ENCODE measurements at regions not wholly inside any gene's neighbourhood (a gene's known extent, or its start where the extent isn't known, plus 50 kb on each side); places are given as distances from the start of the nearest gene placed in this dataset.

DNA sequence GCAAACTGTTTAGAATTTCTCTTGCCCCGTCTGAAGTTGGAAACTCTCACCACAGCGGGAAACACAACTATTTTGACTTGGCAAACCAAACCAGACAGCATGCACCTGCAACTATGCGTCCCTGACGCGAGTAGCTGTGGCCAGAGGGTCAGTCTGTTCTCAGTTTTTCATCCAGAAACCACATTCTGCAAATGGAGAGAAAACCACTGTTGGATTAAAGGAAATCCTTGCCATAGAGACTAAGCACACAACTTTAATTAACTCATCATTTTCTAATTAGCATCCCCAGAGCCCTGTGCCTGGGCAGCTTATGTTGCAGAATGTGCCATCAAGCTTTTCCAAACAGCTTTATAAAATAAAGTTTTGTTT lies 415.7 kb upstream of the TCF4 start:
- no peak for DNase-seq
- WGBS (ENCODE audit: insufficient coverage), result 82% methylated on average over 5 of the region's 5 CpGs
- H3K4me3 ChIP-seq (ENCODE audit: low read length), result no peak overlapping the region
- no peaks in the 10 kb centered on the region for H3K9me3 Mint-ChIP-seq
- no peak for TF ChIP-seq CTCF (IDR thresholded peaks at IDR 0.05)
- no peaks in the 10 kb centered on the region for H3K9me3 ChIP-seq (ENCODE audit: control insufficient read depth, insufficient read depth, low read length)
- no peaks in the 10 kb centered on the region for H3K27me3 ChIP-seq (ENCODE audit: control insufficient read depth, insufficient read depth, low read length)
- no peaks in the 10 kb centered on the region for H3K36me3 ChIP-seq (ENCODE audit: control insufficient read depth, insufficient read depth, low read length)
- H3K27ac ChIP-seq (ENCODE audit: low read length), result no peak overlapping the region
- no peak overlapping the region for H3K4me3 Mint-ChIP-seq
- H3K27me3 Mint-ChIP-seq (ENCODE audit: low read depth in 2 of 2), result no peaks in the 10 kb centered on the region
- H3K4me1 ChIP-seq (ENCODE audit: control insufficient read depth, insufficient read depth, low read length), result no peaks in the 10 kb centered on the region
- H3K27ac Mint-ChIP-seq, result no peak overlapping the region
- no peaks in the 10 kb centered on the region for H3K36me3 Mint-ChIP-seq
- intact Hi-C loops (cut with micrococcal nuclease), result no loop called here
- no peaks in the 10 kb centered on the region for H3K4me1 Mint-ChIP-seq
- ATAC-seq, result no peak

GRCh38 chr18:56003009-56003719 lies 415.2 kb upstream of the TCF4 start:
- 100% methylated on average over 1 of the region's 1 CpG for whole genome bisulfite sequencing (ENCODE audit: insufficient coverage)
- intact Hi-C loops (cut with micrococcal nuclease), result no loop called here
- no peaks in the 10 kb centered on the region for H3K36me3 ChIP-seq (ENCODE audit: control insufficient read depth, insufficient read depth, low read length)
- H3K4me3 ChIP-seq (ENCODE audit: low read length), result no peak overlapping the region
- ATAC-seq (no peak), DNase-seq (no peak)
- H3K4me1 ChIP-seq (ENCODE audit: control insufficient read depth, insufficient read depth, low read length), result no peaks in the 10 kb centered on the region
- H3K9me3 ChIP-seq (ENCODE audit: control insufficient read depth, insufficient read depth, low read length), result no peaks in the 10 kb centered on the region
- no peaks in the 10 kb centered on the region for H3K36me3 Mint-ChIP-seq
- H3K4me3 Mint-ChIP-seq, result no peak overlapping the region
- no peaks in the 10 kb centered on the region for H3K27me3 ChIP-seq (ENCODE audit: control insufficient read depth, insufficient read depth, low read length)
- no peaks in the 10 kb centered on the region for H3K9me3 Mint-ChIP-seq
- no peak overlapping the region for H3K27ac ChIP-seq (ENCODE audit: low read length)
- H3K27me3 Mint-ChIP-seq (ENCODE audit: low read depth in 2 of 2), result no peaks in the 10 kb centered on the region
- no peak for TF ChIP-seq CTCF (IDR thresholded peaks at IDR 0.05)
- H3K27ac Mint-ChIP-seq, result no peak overlapping the region
- H3K4me1 Mint-ChIP-seq, result no peaks in the 10 kb centered on the region

GRCh38 chr18:56001576-56001975 lies 413.6 kb upstream of the TCF4 start:
- 88% methylated on average over 3 of the region's 4 CpGs for WGBS (ENCODE audit: insufficient coverage)
- intact Hi-C loops (cut with micrococcal nuclease), result no loop called here
- Histone ChIP-seq H3K36me3 (ENCODE audit: control insufficient read depth, insufficient read depth, low read length) (no peaks in the 10 kb centered on the region), H3K27ac (ENCODE audit: low read length) (no peak overlapping the region), H3K9me3 (ENCODE audit: control insufficient read depth, insufficient read depth, low read length) (no peaks in the 10 kb centered on the region), H3K4me1 (ENCODE audit: control insufficient read depth, insufficient read depth, low read length) (no peaks in the 10 kb centered on the region), H3K27me3 (ENCODE audit: control insufficient read depth, insufficient read depth, low read length) (no peaks in the 10 kb centered on the region), H3K4me3 (ENCODE audit: low read length) (no peak overlapping the region)
- H3K9me3 Mint-ChIP-seq, result no peaks in the 10 kb centered on the region
- H3K4me3 Mint-ChIP-seq, result no peak overlapping the region
- no peaks in the 10 kb centered on the region for H3K36me3 Mint-ChIP-seq
- H3K4me1 Mint-ChIP-seq, result no peaks in the 10 kb centered on the region
- no peak overlapping the region for H3K27ac Mint-ChIP-seq
- no peaks in the 10 kb centered on the region for H3K27me3 Mint-ChIP-seq (ENCODE audit: low read depth in 2 of 2)
- no peak for ATAC-seq
- no peak for DNase-seq
- no peak for TF ChIP-seq CTCF (IDR thresholded peaks at IDR 0.05)

DNA sequence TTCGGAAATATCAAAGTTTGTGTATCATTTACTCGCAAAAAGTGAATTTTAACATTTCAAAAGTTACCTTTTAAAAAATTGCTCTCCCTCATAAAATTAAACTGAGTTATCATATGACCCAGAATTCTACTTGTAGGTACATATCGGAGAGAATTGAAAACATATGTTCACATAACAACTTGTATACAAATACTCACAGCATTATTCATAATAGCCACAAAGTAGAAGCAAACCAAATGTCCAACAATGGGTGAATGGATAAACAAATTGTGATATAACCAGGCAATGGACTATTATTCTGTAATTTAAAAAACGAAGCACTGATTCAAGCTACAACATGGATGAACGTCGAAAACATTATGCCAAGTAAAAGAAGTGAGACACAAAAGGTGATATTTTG lies 412.0 kb upstream of the TCF4 start:
- Mint-ChIP-seq H3K4me1 (no peaks in the 10 kb centered on the region), H3K9me3 (peaks cover 0 to 2% of the 10 kb centered on the region in 2 donors)
- TF ChIP-seq CTCF (IDR thresholded peaks at IDR 0.05), result no peak

More for the DNA sequence above, 412.0 kb upstream of the TCF4 start:
- Mint-ChIP-seq H3K4me3 (no peak overlapping the region), H3K27ac (no peak overlapping the region), H3K27me3 (ENCODE audit: low read depth in 2 of 2) (no peaks in the 10 kb centered on the region), H3K36me3 (no peaks in the 10 kb centered on the region)
- Histone ChIP-seq H3K4me3 (ENCODE audit: low read length) (no peak overlapping the region), H3K27ac (ENCODE audit: low read length) (no peak overlapping the region), H3K4me1 (ENCODE audit: control insufficient read depth, insufficient read depth, low read length) (no peaks in the 10 kb centered on the region), H3K36me3 (ENCODE audit: control insufficient read depth, insufficient read depth, low read length) (no peaks in the 10 kb centered on the region), H3K9me3 (ENCODE audit: control insufficient read depth, insufficient read depth, low read length) (no peaks in the 10 kb centered on the region), H3K27me3 (ENCODE audit: control insufficient read depth, insufficient read depth, low read length) (no peaks in the 10 kb centered on the region)
- WGBS (ENCODE audit: insufficient coverage), result 92% methylated on average over 6 of the region's 6 CpGs
- DNase-seq, result no peak
- no peak for ATAC-seq
- intact Hi-C loops (cut with micrococcal nuclease), result no loop called here
